Bronchial epithelial cell (primary cell): ENCODE measurements at regions not wholly inside any gene's neighbourhood (a gene's known extent, or its start where the extent isn't known, plus 50 kb on each side); places are given as distances from the start of the nearest gene placed in this dataset.

ENCODE experiments used
- DNase-seq: peaks from one replicate; pipeline ENCODE4 v3.0.0-alpha.2; 2010; ENCODE audit warnings: low read depth
- FAIRE-seq: peaks from 2 replicates; lab custom pipeline; 2011; peaks lifted over from hg19 to GRCh38; lab: Jason Lieb, UNC
- H3K27me3 ChIP-seq: 2 replicates; pipeline ENCODE4 v1.5.1; 2011; ENCODE audit warnings: low read length; ENCODE audit not compliant: control insufficient read depth, insufficient read depth
- H3K36me3 ChIP-seq: 2 replicates; pipeline ENCODE4 v1.5.1; 2011; ENCODE audit warnings: low read length; ENCODE audit not compliant: control insufficient read depth, insufficient read depth
- H3K4me3 ChIP-seq: 2 replicates; pipeline ENCODE4 v1.5.1; 2011; ENCODE audit warnings: mild to moderate bottlenecking, low read depth, low read length, control low read depth
- CTCF ChIP-seq: IDR thresholded peaks from 2 replicates; pipeline ENCODE4 v1.5.1; 2011; ENCODE audit warnings: mild to moderate bottlenecking, moderate library complexity, low read length, control low read depth, inconsistent platforms; ENCODE audit not compliant: insufficient read depth, severe bottlenecking

DNA sequence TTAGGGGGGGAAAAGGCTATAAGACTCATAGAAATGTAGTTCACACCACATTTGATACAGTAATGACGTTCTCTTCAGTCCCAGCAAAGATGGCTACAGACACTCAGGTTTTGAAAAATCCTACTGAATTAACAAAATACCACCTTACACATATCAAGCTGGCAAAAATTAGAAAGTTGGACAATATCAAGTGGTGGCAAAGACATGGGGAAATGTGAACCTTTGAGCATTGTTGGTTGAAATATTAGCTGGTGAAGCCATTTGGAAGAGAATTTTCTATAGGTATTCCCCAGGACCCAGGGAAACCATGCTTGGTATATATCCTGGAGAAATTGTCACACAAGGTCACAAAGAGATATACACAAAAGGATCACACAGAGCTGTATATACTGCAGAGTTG is 163.0 kb downstream of the ADSS2 start:
- Histone ChIP-seq H3K27me3 (no peaks in the 10 kb centered on the region), H3K36me3 (no peaks in the 10 kb centered on the region), H3K4me3 (no peak overlapping the region)
- DNase-seq: no peak
- no peak for FAIRE-seq
- no peak for TF ChIP-seq CTCF

GRCh38 chr1:244289991-244290785 is 161.5 kb downstream of the ADSS2 start:
- no peak for TF ChIP-seq CTCF
- DNase-seq (peak; percentile 21), FAIRE-seq (no peak)

GRCh38 chr1:244291236-244292201 is 160.2 kb downstream of the ADSS2 start:
- Histone ChIP-seq H3K36me3 (no peaks in the 10 kb centered on the region), H3K27me3 (no peaks in the 10 kb centered on the region), H3K4me3 (no peak overlapping the region)
- FAIRE-seq (no peak), DNase-seq (no peak)
- no peak for TF ChIP-seq CTCF

More at GRCh38 chr1:244289991-244290785, 161.5 kb downstream of the ADSS2 start:
- H3K4me3 ChIP-seq: no peak overlapping the region
- H3K27me3 ChIP-seq: no peaks in the 10 kb centered on the region
- no peaks in the 10 kb centered on the region for H3K36me3 ChIP-seq

GRCh38 chr1:244294599-244295224 is 157.0 kb downstream of the ADSS2 start:
- Histone ChIP-seq H3K36me3 (no peaks in the 10 kb centered on the region), H3K4me3 (no peak overlapping the region), H3K27me3 (no peaks in the 10 kb centered on the region)
- FAIRE-seq (no peak), DNase-seq (no peak)
- TF ChIP-seq CTCF: no peak

- FAIRE-seq: no peak
- H3K4me3 ChIP-seq: no peak overlapping the region
- DNase-seq: no peak
- no peaks in the 10 kb centered on the region for H3K36me3 ChIP-seq
- H3K27me3 ChIP-seq: no peaks in the 10 kb centered on the region
- no peak for TF ChIP-seq CTCF
Measured at GRCh38 chr1:244296003-244296402, 155.7 kb downstream of the ADSS2 start.
